GM19351 (cell line): ENCODE measurements at regions not wholly inside any gene's neighbourhood (a gene's known extent, or its start where the extent isn't known, plus 50 kb on each side); places are given as distances from the start of the nearest gene placed in this dataset.

Source experiments
- ATAC-seq: cut with Tn5 transposase; IDR thresholded peaks from one replicate; pipeline ENCODE4 v1.9.1; 2021; ENCODE audit warnings: mild to moderate bottlenecking, moderate library complexity; ENCODE audit not compliant: unreplicated experiment

GRCh38 chr9:93900971-93901861, 53.9 kb downstream of the BARX1 start:
- no peak for ATAC-seq

- no peak for ATAC-seq
Observed at GRCh38 chr9:93900436-93900819, 54.7 kb downstream of the BARX1 start.

GRCh38 chr9:93899609-93900435, 55.3 kb downstream of the BARX1 start:
- ATAC-seq = no peak

GRCh38 chr9:93898502-93899426, 56.4 kb downstream of the BARX1 start:
- ATAC-seq = no peak

GRCh38 chr9:93898026-93898425, 57.1 kb downstream of the BARX1 start:
- no peak for ATAC-seq

- no peak for ATAC-seq
Observed at GRCh38 chr9:93897075-93897970, 57.8 kb downstream of the BARX1 start.

- ATAC-seq = no peak
Observed at GRCh38 chr9:93896496-93897033, 58.6 kb downstream of the BARX1 start.

- no peak for ATAC-seq
Observed at GRCh38 chr9:93896093-93896492, 59.1 kb downstream of the BARX1 start.

GRCh38 chr9:93895535-93895934, 59.6 kb downstream of the BARX1 start:
- ATAC-seq = no peak

- ATAC-seq = no peak
Observed at GRCh38 chr9:93894691-93895079, 60.5 kb downstream of the BARX1 start.

GRCh38 chr9:93893899-93894690, 61.1 kb downstream of the BARX1 start:
- no peak for ATAC-seq

- no peak for ATAC-seq
Observed at GRCh38 chr9:93893194-93893593, 62.0 kb downstream of the BARX1 start.

- no peak for ATAC-seq
Observed at GRCh38 chr9:93892748-93893147, 62.4 kb downstream of the BARX1 start.

GRCh38 chr9:93891549-93892310, 63.4 kb downstream of the BARX1 start:
- no peak for ATAC-seq

GRCh38 chr9:93891050-93891449, 64.1 kb downstream of the BARX1 start:
- no peak for ATAC-seq

GRCh38 chr9:93890436-93890935, 64.7 kb downstream of the BARX1 start:
- ATAC-seq = no peak

GRCh38 chr9:93886911-93887310, 68.2 kb downstream of the BARX1 start:
- no peak for ATAC-seq

- no peak for ATAC-seq
Observed at GRCh38 chr9:93884808-93885207, 70.3 kb downstream of the BARX1 start.
